ENCODE measurements at regions not wholly inside any gene's neighbourhood (a gene's known extent, or its start where the extent isn't known, plus 50 kb on each side); places are given as distances from the start of the nearest gene placed in this dataset.
A peak's percentile ranks its signal among the peaks of the same experiment; 100 is the strongest.
"Not testable (repeated sequence)": the region's sequence is repeated elsewhere in the genome, so short reads cannot be mapped to it uniquely, and the experiment has no call there.

DNA sequence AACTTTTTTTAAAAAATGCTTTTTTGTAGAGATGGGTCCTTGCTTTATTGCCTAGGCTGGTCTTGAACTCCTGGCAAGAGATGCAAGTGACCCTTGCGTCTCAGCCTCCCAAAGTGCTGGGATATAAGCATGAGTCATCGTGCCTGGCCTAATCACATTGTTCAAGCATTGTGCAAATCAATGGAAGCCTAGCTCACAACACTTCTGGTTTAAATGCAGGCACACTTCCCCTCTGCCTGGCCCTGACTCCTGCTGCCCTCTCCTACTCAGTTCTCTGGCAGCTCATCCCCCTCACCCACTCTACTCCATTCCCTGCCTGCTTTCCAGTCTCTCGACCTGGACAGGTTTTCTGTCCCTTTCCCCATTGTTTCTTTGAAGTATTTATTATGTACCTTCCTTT is 288.1 kb upstream of the PLGLB1 start:
- POLR2A ChIA-PET; H3K27me3 Mint-ChIP-seq; H3K4me3 Mint-ChIP-seq; H3K4me1 Mint-ChIP-seq; H3K4me3 ChIP-seq (ENCODE audit: low read length); H3K27me3 ChIP-seq (ENCODE audit: insufficient read depth, low read length, poor library complexity, severe bottlenecking); H3K9me3 ChIP-seq (ENCODE audit: low read length); DNase-seq; H3K27ac Mint-ChIP-seq; H3K27ac ChIP-seq (ENCODE audit: low read depth, low read length); CTCF ChIA-PET; H3K9me3 Mint-ChIP-seq; H3K4me1 ChIP-seq (ENCODE audit: insufficient read depth, low read length); H3K36me3 ChIP-seq (ENCODE audit: insufficient read depth, low read length); H3K36me3 Mint-ChIP-seq: not testable (repeated sequence)

DNA sequence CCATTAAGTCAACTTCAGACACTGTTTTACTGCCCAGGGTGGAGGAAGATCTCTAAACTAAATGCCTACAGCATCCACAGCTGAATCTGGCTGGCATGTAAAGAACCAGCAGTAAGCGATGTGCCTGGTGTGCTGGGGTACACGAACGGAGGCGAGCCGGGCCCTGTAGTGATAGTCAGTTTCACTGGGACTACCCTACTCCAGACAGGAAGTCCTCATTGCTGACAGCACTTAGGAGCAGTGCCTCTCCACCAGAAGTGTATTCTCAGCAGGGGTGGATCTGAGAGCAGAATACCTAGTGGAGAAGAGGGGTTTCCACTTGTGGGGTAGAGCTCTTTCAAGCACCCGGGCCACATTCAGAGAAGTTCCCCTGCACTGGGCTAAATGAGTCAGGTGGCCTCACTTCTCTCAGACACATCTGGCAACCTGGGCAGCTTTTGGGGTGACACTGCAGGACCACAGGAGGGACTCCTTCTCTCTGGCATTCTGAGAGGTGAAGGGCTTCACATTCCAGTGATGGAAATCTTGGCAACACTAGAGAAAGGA is 290.3 kb upstream of the PLGLB1 start:
- DNase-seq; H3K36me3 ChIP-seq (ENCODE audit: insufficient read depth, low read length); H3K27me3 Mint-ChIP-seq; H3K27ac ChIP-seq (ENCODE audit: low read depth, low read length); H3K4me1 ChIP-seq (ENCODE audit: insufficient read depth, low read length); H3K9me3 ChIP-seq (ENCODE audit: low read length); H3K27ac Mint-ChIP-seq; H3K4me3 ChIP-seq (ENCODE audit: low read length); POLR2A ChIA-PET; H3K4me1 Mint-ChIP-seq; CTCF ChIA-PET; H3K9me3 Mint-ChIP-seq; H3K27me3 ChIP-seq (ENCODE audit: insufficient read depth, low read length, poor library complexity, severe bottlenecking); H3K36me3 Mint-ChIP-seq: not testable (repeated sequence)
- H3K4me3 Mint-ChIP-seq = peak overlapping the region in 1 of 7 donors; percentile 19

DNA sequence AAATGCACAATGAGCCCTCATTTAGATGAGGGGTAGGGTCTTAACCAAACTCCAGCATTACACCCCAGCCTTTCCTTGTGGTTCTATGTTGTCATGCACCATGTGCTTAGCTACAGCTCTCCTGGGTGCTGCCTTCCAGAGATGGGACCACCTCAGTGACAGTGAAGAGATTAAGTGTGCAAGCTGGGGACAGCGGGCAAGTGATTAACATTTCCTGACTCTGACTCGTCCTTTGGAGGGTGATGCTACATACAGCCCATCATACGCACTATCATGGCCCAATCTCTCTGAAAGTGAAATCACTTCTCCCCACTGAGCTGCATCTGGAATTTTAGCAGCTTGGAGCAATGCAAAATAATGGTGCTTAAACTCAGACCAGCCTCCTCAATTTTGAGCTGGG is 293.0 kb upstream of the PLGLB1 start:
- H3K36me3 ChIP-seq (ENCODE audit: insufficient read depth, low read length); H3K9me3 Mint-ChIP-seq; H3K4me1 ChIP-seq (ENCODE audit: insufficient read depth, low read length); DNase-seq; H3K27ac ChIP-seq (ENCODE audit: low read depth, low read length); H3K27me3 ChIP-seq (ENCODE audit: insufficient read depth, low read length, poor library complexity, severe bottlenecking); H3K36me3 Mint-ChIP-seq; CTCF ChIA-PET; H3K4me3 ChIP-seq (ENCODE audit: low read length); H3K27me3 Mint-ChIP-seq; POLR2A ChIA-PET; H3K4me1 Mint-ChIP-seq; H3K27ac Mint-ChIP-seq; H3K9me3 ChIP-seq (ENCODE audit: low read length): not testable (repeated sequence)
- peak overlapping the region in 2 of 7 donors; percentile 32 to 36 for H3K4me3 Mint-ChIP-seq

DNA sequence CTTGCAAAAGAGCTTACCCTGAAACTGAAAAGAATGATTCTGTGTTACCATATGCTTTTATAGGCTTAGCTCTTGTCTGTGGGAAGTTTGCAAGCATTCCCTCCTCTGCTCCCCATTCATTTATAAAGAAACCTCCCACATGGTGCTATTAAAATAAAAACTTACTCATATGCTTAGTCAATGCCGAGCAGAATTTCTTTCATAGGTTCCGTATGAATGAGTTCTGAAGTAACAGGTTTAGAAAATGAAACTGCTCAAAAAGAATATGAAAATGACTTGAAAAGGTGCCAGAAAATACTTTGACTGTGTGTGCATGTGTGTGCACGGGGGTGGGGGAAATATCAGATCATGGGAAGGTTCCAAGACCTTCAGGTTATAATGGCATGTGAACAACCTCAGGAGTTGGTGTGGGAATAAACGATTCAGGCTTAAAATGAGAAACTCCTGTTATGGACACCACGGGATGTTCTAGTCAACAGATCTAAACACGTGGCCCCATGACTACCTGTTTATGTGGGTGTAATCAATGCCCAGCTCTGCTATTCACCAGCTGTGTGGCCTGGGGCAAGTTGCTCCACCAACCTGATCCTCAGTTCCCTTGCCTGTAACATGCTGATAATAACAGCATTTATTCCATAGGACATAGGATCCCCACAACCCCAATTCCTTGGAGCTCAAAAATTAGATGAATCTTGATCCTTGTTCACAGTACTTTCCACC is 293.7 kb upstream of the PLGLB1 start:
- POLR2A ChIA-PET = not testable (repeated sequence)
- peak overlapping the region in 1 of 7 donors; percentile 19 for H3K4me3 Mint-ChIP-seq

DNA sequence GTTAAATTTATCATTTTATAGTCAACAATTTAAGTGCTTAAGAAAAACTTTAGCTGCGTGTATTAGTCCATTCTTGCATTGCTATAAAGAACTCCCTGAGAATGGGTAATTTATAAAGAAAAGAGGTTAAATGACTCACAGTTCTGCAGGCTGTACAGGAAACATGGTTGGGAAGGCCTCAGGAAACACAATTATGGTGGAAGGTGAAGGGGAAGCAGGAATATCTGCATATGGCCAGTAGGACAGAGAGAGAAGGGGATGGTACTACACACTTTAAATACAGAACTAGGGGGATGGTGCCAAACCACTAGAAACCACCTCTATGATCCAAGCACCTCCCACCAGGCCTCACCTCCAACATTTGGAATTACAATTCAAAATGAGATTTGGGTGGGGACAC is 295.5 kb upstream of the PLGLB1 start:
- H3K9me3 ChIP-seq (ENCODE audit: low read length); H3K4me3 ChIP-seq (ENCODE audit: low read length); H3K27me3 ChIP-seq (ENCODE audit: insufficient read depth, low read length, poor library complexity, severe bottlenecking); DNase-seq; CTCF ChIA-PET; H3K9me3 Mint-ChIP-seq; H3K27ac Mint-ChIP-seq; POLR2A ChIA-PET; H3K4me1 ChIP-seq (ENCODE audit: insufficient read depth, low read length); H3K36me3 ChIP-seq (ENCODE audit: insufficient read depth, low read length); H3K4me1 Mint-ChIP-seq; H3K27me3 Mint-ChIP-seq; H3K4me3 Mint-ChIP-seq; H3K27ac ChIP-seq (ENCODE audit: low read depth, low read length); H3K36me3 Mint-ChIP-seq: not testable (repeated sequence)

More for the DNA sequence above, 293.7 kb upstream of the PLGLB1 start:
- H3K9me3 ChIP-seq (ENCODE audit: low read length); H3K27me3 Mint-ChIP-seq; CTCF ChIA-PET; H3K36me3 Mint-ChIP-seq; DNase-seq; H3K27me3 ChIP-seq (ENCODE audit: insufficient read depth, low read length, poor library complexity, severe bottlenecking); H3K9me3 Mint-ChIP-seq; H3K27ac ChIP-seq (ENCODE audit: low read depth, low read length); H3K4me1 ChIP-seq (ENCODE audit: insufficient read depth, low read length); H3K4me3 ChIP-seq (ENCODE audit: low read length); H3K4me1 Mint-ChIP-seq; H3K27ac Mint-ChIP-seq; H3K36me3 ChIP-seq (ENCODE audit: insufficient read depth, low read length): not testable (repeated sequence)

DNA sequence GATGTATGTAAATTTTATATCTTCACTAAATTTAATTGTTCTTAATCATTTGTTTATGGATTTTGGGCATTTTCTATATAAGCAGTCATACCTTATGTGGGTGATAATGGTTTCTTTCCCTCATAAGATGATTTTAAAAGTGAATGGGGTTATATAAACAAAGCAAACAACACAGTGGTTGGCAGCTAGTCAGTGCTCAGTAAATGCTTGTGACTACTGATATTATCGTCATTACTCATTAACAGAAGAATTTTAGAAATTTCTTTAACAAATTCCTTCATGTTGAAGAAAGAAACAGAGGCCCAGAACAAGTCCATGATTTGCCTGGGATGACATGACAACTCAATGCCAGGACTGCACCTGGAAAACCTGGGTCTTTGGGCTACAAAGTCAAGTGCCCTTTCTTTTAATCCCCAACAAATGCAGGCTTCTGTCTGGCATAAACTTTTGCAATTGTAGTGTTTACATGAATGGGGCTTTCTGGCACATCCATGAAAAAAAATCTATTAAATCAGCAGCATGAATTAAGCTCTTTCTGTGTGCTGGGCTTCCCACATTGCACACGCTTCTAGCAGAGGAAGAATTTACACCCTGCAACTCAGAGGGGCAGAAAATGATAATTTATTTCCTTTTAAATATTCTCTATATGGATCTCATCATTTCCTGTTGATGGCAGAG is 297.3 kb upstream of the PLGLB1 start:
- H3K27ac Mint-ChIP-seq; H3K36me3 ChIP-seq (ENCODE audit: insufficient read depth, low read length); H3K9me3 ChIP-seq (ENCODE audit: low read length); H3K36me3 Mint-ChIP-seq; H3K9me3 Mint-ChIP-seq; CTCF ChIA-PET; H3K27me3 Mint-ChIP-seq; H3K4me3 ChIP-seq (ENCODE audit: low read length); H3K27me3 ChIP-seq (ENCODE audit: insufficient read depth, low read length, poor library complexity, severe bottlenecking); H3K27ac ChIP-seq (ENCODE audit: low read depth, low read length); DNase-seq; H3K4me1 Mint-ChIP-seq; H3K4me3 Mint-ChIP-seq; POLR2A ChIA-PET; H3K4me1 ChIP-seq (ENCODE audit: insufficient read depth, low read length): not testable (repeated sequence)

DNA sequence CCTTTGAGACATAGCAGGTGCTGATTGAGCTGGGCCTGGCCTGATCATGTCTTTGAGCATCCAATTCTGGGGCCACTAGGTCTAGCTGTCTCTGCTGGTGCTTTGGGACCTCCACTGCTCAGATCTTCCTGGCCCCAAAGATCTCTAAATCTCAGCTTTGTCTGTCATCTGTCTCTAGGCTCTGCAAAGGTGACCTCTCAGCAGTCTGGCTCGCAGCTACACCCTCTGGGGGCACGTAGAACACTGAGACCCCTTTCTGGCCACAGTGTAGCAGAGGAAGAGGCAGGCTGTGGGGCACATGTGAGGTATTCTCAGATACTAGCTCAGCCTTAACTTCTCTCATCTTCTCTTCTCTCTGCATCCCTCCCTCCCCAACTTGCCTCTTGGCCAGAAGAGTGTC is 298.1 kb upstream of the PLGLB1 start:
- H3K9me3 ChIP-seq (ENCODE audit: low read length); H3K9me3 Mint-ChIP-seq; H3K4me3 ChIP-seq (ENCODE audit: low read length); H3K27ac Mint-ChIP-seq; H3K36me3 Mint-ChIP-seq; POLR2A ChIA-PET; H3K36me3 ChIP-seq (ENCODE audit: insufficient read depth, low read length); CTCF ChIA-PET; H3K27me3 ChIP-seq (ENCODE audit: insufficient read depth, low read length, poor library complexity, severe bottlenecking); H3K4me3 Mint-ChIP-seq; H3K27ac ChIP-seq (ENCODE audit: low read depth, low read length); DNase-seq; H3K4me1 ChIP-seq (ENCODE audit: insufficient read depth, low read length); H3K27me3 Mint-ChIP-seq: not testable (repeated sequence)
- peaks cover 9 to 15% (median 14%) of the 10 kb centered on the region in 3 donors for H3K4me1 Mint-ChIP-seq

DNA sequence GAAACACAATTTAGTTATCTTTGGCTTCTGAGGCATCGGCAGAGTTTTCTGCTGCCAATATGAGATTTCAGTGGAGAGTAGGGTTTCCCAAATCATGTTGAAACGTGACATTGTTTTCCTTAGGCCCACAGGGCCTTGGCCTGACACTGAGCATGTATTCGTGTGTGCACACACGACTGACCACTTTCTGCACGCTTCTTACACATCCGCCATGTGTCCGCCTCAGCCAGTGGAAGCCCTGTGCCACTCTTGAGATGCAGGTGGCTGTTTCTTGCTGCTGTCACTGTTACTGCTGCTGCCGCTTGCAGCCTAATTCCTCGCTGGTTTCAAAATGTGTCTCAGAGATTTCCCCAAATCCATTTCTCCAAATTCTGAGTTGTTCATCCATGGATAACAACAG is 299.6 kb upstream of the PLGLB1 start:
- H3K9me3 Mint-ChIP-seq; H3K27me3 Mint-ChIP-seq; H3K4me3 ChIP-seq (ENCODE audit: low read length); H3K27ac Mint-ChIP-seq; H3K9me3 ChIP-seq (ENCODE audit: low read length); POLR2A ChIA-PET; H3K27ac ChIP-seq (ENCODE audit: low read depth, low read length); H3K36me3 Mint-ChIP-seq; H3K4me3 Mint-ChIP-seq; H3K27me3 ChIP-seq (ENCODE audit: insufficient read depth, low read length, poor library complexity, severe bottlenecking); CTCF ChIA-PET; H3K4me1 ChIP-seq (ENCODE audit: insufficient read depth, low read length); DNase-seq; H3K36me3 ChIP-seq (ENCODE audit: insufficient read depth, low read length): not testable (repeated sequence)
- peaks cover 10 to 20% (median 15%) of the 10 kb centered on the region in 3 donors for H3K4me1 Mint-ChIP-seq
